Cardiac muscle cell (in vitro differentiated cells and primary cell): ENCODE measurements at regions not wholly inside any gene's neighbourhood (a gene's known extent, or its start where the extent isn't known, plus 50 kb on each side); places are given as distances from the start of the nearest gene placed in this dataset.

Experiments used
- DNase-seq, 2 donors: peaks; one replicate each; pipeline versions ENCODE4 v3.0.0 to v3.0.0-alpha.2; 2010 to 2017; ENCODE audit warnings: low read depth in 1 of 2, low spot score in 1 of 2
- H3K27ac ChIP-seq: fragments of 200-600 bp; sonication (generic); 2 replicates; pipeline ENCODE4 v1.5.1; 2016
- H3K27me3 ChIP-seq: fragments of 200-600 bp; sonication (generic); 2 replicates; pipeline ENCODE4 v1.6.0; 2016; ENCODE audit warnings: control low read depth
- H3K36me3 ChIP-seq: fragments of 200-600 bp; sonication (generic); 2 replicates; pipeline ENCODE4 v1.5.1; 2016; ENCODE audit warnings: control low read depth
- H3K4me1 ChIP-seq: fragments of 200-600 bp; sonication (generic); 2 replicates; pipeline ENCODE4 v1.8.1; 2017; ENCODE audit warnings: low read depth, mild to moderate bottlenecking, mixed run types
- H3K4me3 ChIP-seq: fragments of 200-600 bp; sonication (generic); 2 replicates; pipeline ENCODE4 v1.5.1; 2016; ENCODE audit warnings: mild to moderate bottlenecking
- H3K9me3 ChIP-seq: fragments of 200-600 bp; sonication (generic); 2 replicates; pipeline ENCODE4 v1.5.1; 2017; ENCODE audit warnings: low read depth, mild to moderate bottlenecking, control low read depth
- TF ChIP-seq, protein P1 (sequence below): IDR thresholded peaks from 2 replicates; pipeline ENCODE4 v1.5.1; 2012; ENCODE audit warnings: low read depth, mild to moderate bottlenecking, low read length

DNA sequence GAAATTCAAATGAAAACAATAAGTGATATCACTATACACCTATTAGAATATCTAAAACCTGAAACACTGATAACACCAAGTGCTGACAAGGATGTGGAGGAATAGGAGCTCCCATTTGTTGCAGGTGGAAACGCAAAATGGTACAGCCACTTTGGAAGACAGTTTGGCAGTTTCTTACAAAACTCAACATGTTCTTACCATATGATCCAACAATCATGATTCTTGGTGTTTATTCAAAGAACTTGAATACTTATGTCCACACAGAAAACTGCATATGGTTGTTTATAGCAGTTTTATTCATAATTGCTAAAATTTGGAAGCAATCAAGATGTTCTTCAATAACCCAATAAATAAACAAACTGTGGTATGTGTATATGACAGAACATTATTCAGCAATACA lies 107.9 kb downstream of the FHDC1 start:
- TF ChIP-seq, protein P1, sequence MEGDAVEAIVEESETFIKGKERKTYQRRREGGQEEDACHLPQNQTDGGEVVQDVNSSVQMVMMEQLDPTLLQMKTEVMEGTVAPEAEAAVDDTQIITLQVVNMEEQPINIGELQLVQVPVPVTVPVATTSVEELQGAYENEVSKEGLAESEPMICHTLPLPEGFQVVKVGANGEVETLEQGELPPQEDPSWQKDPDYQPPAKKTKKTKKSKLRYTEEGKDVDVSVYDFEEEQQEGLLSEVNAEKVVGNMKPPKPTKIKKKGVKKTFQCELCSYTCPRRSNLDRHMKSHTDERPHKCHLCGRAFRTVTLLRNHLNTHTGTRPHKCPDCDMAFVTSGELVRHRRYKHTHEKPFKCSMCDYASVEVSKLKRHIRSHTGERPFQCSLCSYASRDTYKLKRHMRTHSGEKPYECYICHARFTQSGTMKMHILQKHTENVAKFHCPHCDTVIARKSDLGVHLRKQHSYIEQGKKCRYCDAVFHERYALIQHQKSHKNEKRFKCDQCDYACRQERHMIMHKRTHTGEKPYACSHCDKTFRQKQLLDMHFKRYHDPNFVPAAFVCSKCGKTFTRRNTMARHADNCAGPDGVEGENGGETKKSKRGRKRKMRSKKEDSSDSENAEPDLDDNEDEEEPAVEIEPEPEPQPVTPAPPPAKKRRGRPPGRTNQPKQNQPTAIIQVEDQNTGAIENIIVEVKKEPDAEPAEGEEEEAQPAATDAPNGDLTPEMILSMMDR = no peak
- no peak for DNase-seq
- no peaks in the 10 kb centered on the region for H3K27me3 ChIP-seq
- H3K36me3 ChIP-seq = no peaks in the 10 kb centered on the region
- H3K9me3 ChIP-seq = no peaks in the 10 kb centered on the region
- no peaks in the 10 kb centered on the region for H3K4me1 ChIP-seq
- no peak overlapping the region for H3K27ac ChIP-seq
- H3K4me3 ChIP-seq = no peak overlapping the region

DNA sequence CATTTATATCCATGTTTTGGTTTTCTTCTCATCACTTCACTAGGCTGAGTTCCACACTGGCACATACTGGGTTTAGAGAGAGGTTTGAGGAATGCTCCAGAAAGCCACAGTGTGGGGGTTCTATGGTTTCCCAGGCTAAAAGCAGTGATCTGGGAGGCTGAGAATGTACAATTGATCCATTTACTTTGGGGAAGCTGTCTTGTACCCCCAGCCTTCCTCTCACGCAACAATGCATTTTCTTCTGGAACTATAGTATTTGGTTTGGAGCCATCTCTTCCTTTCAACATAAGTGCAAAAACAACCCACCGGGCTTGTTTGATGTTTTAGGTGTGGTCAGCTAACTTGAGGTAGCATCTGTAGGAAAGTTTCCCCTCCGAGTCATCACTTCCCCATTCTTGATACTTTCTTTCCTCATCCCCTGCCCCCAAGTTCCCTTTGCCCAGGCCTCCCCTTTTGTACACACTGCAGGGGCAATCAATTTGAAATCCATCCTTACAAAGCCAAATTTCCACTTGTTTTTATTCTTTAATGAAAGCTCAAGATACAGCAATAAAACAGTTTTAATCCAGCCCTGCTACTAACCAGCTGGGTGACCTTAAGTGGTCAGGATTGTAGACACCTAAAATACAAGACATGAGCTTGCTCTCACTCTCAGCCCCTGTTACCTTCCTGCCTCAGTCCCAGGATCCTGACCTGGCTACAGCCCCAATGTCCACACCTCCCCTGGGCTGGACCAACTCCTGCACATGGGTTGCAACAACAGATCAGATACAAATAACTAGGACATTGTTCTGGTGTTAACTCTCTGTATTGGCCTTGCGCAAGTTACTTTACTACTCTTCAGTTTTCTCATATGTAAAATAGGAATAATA lies 109.2 kb downstream of the FHDC1 start:
- Histone ChIP-seq H3K27ac (no peak overlapping the region), H3K27me3 (no peaks in the 10 kb centered on the region), H3K4me3 (no peak overlapping the region), H3K4me1 (no peaks in the 10 kb centered on the region), H3K36me3 (no peaks in the 10 kb centered on the region), H3K9me3 (no peaks in the 10 kb centered on the region)
- TF ChIP-seq, protein P1 = no peak
- no peak for DNase-seq

DNA sequence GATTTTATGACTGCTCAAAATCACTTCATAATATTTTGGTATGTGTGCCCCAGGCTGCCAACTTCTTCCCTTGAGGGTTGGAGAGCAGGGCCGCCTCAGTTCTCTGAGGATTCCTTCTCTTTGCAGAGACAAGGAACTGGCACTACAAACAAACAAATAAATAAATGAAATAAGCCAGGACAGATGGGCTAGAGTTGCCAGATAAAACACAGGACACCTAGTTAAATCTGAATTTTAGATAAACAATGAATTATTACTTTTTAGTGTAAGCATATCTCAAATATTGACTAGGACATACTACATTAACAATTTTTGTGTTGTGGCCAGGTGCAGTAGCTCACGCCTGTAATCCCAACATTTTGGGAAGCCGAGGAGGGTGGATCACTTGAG lies 122.5 kb downstream of the FHDC1 start:
- Histone ChIP-seq H3K9me3 (no peaks in the 10 kb centered on the region), H3K4me1 (no peaks in the 10 kb centered on the region), H3K4me3 (no peak overlapping the region), H3K36me3 (no peaks in the 10 kb centered on the region), H3K27ac (no peak overlapping the region), H3K27me3 (no peaks in the 10 kb centered on the region)
- DNase-seq = no peak
- TF ChIP-seq, protein P1 = no peak

DNA sequence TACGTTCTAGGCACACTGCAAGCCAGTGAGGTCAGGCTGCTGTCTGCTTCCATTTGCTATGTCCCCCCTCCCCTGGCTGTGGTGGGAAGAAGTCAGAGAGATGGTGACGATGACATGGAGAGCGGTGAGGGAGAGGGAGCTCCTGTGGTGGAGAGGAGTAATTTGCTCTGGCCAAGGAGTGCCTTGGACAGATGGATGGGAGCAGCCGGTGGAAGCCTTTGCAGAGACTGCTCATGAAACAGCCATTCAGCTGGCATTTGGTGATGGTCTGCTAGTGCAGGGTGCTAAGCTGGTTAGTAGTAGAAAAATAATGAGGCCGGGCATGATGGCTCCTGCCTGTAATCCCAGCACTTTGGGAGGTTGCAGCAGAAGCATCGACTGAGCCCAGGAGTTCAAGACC lies 124.1 kb downstream of the FHDC1 start:
- no peak for DNase-seq
- Histone ChIP-seq H3K9me3 (no peaks in the 10 kb centered on the region), H3K4me3 (no peak overlapping the region), H3K4me1 (no peaks in the 10 kb centered on the region), H3K27ac (no peak overlapping the region), H3K27me3 (no peaks in the 10 kb centered on the region), H3K36me3 (no peaks in the 10 kb centered on the region)
- TF ChIP-seq, protein P1 = no peak

DNA sequence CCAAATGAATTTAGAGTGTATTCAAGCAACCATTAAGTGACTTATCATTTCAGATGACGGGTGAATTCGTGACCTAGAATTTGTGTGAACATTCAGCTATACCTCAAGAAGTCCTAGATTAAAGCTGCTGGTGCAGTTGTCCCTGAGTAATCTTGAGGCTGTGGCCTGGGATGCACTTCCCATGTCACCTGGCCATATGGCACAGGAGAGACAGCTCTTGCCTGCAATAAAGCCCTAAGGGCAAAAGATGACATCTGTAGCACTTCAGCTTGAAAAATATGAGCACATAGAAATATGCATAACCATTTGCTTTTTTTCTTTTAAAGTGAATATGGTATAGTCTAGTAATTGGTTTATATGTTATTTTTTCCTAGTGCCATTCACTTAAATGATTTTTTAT lies 125.8 kb downstream of the FHDC1 start:
- H3K27me3 ChIP-seq = no peaks in the 10 kb centered on the region
- H3K4me1 ChIP-seq = no peaks in the 10 kb centered on the region
- no peak overlapping the region for H3K4me3 ChIP-seq
- no peaks in the 10 kb centered on the region for H3K36me3 ChIP-seq
- TF ChIP-seq, protein P1 = no peak
- no peak overlapping the region for H3K27ac ChIP-seq
- DNase-seq = no peak
- no peaks in the 10 kb centered on the region for H3K9me3 ChIP-seq
